GM23338 (cell line): ENCODE measurements at regions not wholly inside any gene's neighbourhood (a gene's known extent, or its start where the extent isn't known, plus 50 kb on each side); places are given as distances from the start of the nearest gene placed in this dataset.

Source experiments
- ATAC-seq: fragments of 200-7000 bp; cut with Tn5 transposase; 3 replicates; pipeline ENCODE4 v1.9.1; 2020
- DNase-seq: peaks from one replicate; pipeline ENCODE4 v3.0.0-alpha.2; 2015; ENCODE audit warnings: low spot score
- H2AFZ ChIP-seq: fragments of 200-600 bp; sonication (generic); 2 replicates; pipeline ENCODE4 v1.8.0; 2016; ENCODE audit warnings: antibody characterized with exemption, mild to moderate bottlenecking, moderate library complexity
- H3F3A ChIP-seq: fragments of 200-600 bp; sonication (generic); replicated peaks from 2 replicates; pipeline ENCODE4 v1.8.0; 2017; ENCODE audit warnings: antibody characterized with exemption, mixed run types, low read depth
- H3K27ac ChIP-seq: fragments of 200-600 bp; sonication (generic); 2 replicates; pipeline ENCODE4 v1.6.1; 2016; ENCODE audit warnings: low read depth
- H3K27me3 ChIP-seq: fragments of 200-600 bp; sonication (generic); 2 replicates; pipeline ENCODE4 v1.8.0; 2016; ENCODE audit warnings: mild to moderate bottlenecking, mixed run types, moderate library complexity; ENCODE audit not compliant: insufficient read depth
- H3K36me3 ChIP-seq: fragments of 200-600 bp; sonication (generic); 2 replicates; pipeline ENCODE4 v1.8.0; 2016; ENCODE audit warnings: mild to moderate bottlenecking; ENCODE audit not compliant: insufficient read depth
- H3K4me1 ChIP-seq: fragments of 200-600 bp; sonication (generic); 2 replicates; pipeline ENCODE4 v1.8.0; 2016; ENCODE audit warnings: mild to moderate bottlenecking, moderate library complexity; ENCODE audit not compliant: insufficient read depth
- H3K4me2 ChIP-seq: fragments of 200-600 bp; sonication (generic); 2 replicates; pipeline ENCODE4 v1.7.1; 2017; ENCODE audit warnings: mixed run types
- H3K4me3 ChIP-seq: fragments of 200-600 bp; sonication (generic); 2 replicates; pipeline ENCODE4 v1.6.1; 2016; ENCODE audit warnings: mixed run types
- H3K79me2 ChIP-seq: fragments of 200-600 bp; sonication (generic); replicated peaks from 2 replicates; pipeline ENCODE4 v1.8.0; 2017; ENCODE audit warnings: mild to moderate bottlenecking; ENCODE audit not compliant: insufficient read depth
- H3K9me2 ChIP-seq: fragments of 200-600 bp; sonication (generic); 2 replicates; pipeline ENCODE4 v1.8.0; 2017; ENCODE audit not compliant: insufficient read depth
- H4K20me1 ChIP-seq: fragments of 200-600 bp; sonication (generic); replicated peaks from 2 replicates; pipeline ENCODE4 v1.8.0; 2017; ENCODE audit warnings: mild to moderate bottlenecking; ENCODE audit not compliant: insufficient read depth
- H3K27ac Mint-ChIP-seq: 2 replicates; pipeline ENCODE4 v1.8.0; 2020; ENCODE audit warnings: inconsistent platforms, mild to moderate bottlenecking, moderate library complexity, mixed read lengths
- H3K27me3 Mint-ChIP-seq: 3 replicates; pipeline ENCODE4 v1.8.0; 2022; ENCODE audit warnings: low read depth, mild to moderate bottlenecking, moderate library complexity, mixed read lengths, inconsistent platforms; ENCODE audit not compliant: insufficient read depth, poor library complexity
- H3K36me3 Mint-ChIP-seq: 3 replicates; pipeline ENCODE4 v1.8.0; 2021; ENCODE audit warnings: low read depth, mild to moderate bottlenecking, inconsistent platforms, moderate library complexity, mixed read lengths
- H3K4me1 Mint-ChIP-seq: 3 replicates; pipeline ENCODE4 v1.8.0; 2020; ENCODE audit warnings: mild to moderate bottlenecking, inconsistent platforms, mixed read lengths
- H3K4me3 Mint-ChIP-seq: 3 replicates; pipeline ENCODE4 v1.8.0; 2021; ENCODE audit warnings: moderate library complexity, mild to moderate bottlenecking, inconsistent platforms, mixed read lengths
- H3K9me3 Mint-ChIP-seq: 3 replicates; pipeline ENCODE4 v1.8.0; 2020; ENCODE audit warnings: moderate library complexity, mild to moderate bottlenecking, inconsistent platforms, mixed read lengths
- CREB1 ChIP-seq: fragments of 250-450 bp; sonication (Bioruptor Pico); IDR thresholded peaks from 2 replicates; pipeline ENCODE4 v1.5.0; 2020; ENCODE audit warnings: low read depth, mild to moderate bottlenecking, moderate library complexity
- CTCF ChIP-seq, 2 experiments: fragments of 200-600 bp in 1 of 2; sonication (generic) in 1 of 2; conservative IDR thresholded peaks; 2 replicates each; pipeline versions ENCODE4 v1.5.1 to v1.6.1; 2016 to 2017; ENCODE audit warnings: antibody characterized with exemption in 2 of 2, low read depth in 2 of 2, mild to moderate bottlenecking in 2 of 2, moderate library complexity in 1 of 2
- ETS1 ChIP-seq: IDR thresholded peaks from 2 replicates; pipeline ENCODE4 v1.6.1; 2016; ENCODE audit warnings: antibody characterized with exemption
- EZH2 ChIP-seq: fragments of 200-600 bp; sonication (generic); IDR thresholded peaks from one replicate; pipeline ENCODE4 v1.8.0; 2017; ENCODE audit warnings: antibody characterized with exemption, mild to moderate bottlenecking, low read depth; ENCODE audit not compliant: unreplicated experiment
- EZH2phosphoT487 ChIP-seq: fragments of 200-600 bp; sonication (generic); IDR thresholded peaks from one replicate; pipeline ENCODE4 v1.8.1; 2018; ENCODE audit warnings: antibody characterized with exemption; ENCODE audit not compliant: unreplicated experiment
- JUNB ChIP-seq: IDR thresholded peaks from one replicate; pipeline ENCODE4 v1.6.1; 2016; ENCODE audit warnings: antibody characterized with exemption; ENCODE audit not compliant: unreplicated experiment
- NANOG ChIP-seq: IDR thresholded peaks from 2 replicates; pipeline ENCODE4 v1.6.1; 2016; ENCODE audit warnings: antibody characterized with exemption, borderline replicate concordance
- POLR2AphosphoS5 ChIP-seq: IDR thresholded peaks from 2 replicates; pipeline ENCODE4 v1.6.1; 2016; ENCODE audit warnings: antibody characterized with exemption, low read depth
- REST ChIP-seq: IDR thresholded peaks from one replicate; pipeline ENCODE4 v1.6.1; 2018; ENCODE audit warnings: antibody characterized with exemption; ENCODE audit not compliant: unreplicated experiment
- STAT1 ChIP-seq: IDR thresholded peaks from one replicate; pipeline ENCODE4 v1.6.1; 2016; ENCODE audit warnings: antibody characterized with exemption; ENCODE audit not compliant: unreplicated experiment
- ZNF114 ChIP-seq: fragments of 250-450 bp; sonication (Bioruptor Pico); IDR thresholded peaks from 2 replicates; pipeline ENCODE4 v1.5.0; 2020; ENCODE audit warnings: mild to moderate bottlenecking, moderate library complexity
- ZNF331 ChIP-seq: fragments of 250-450 bp; sonication (Bioruptor Pico); IDR thresholded peaks from 2 replicates; pipeline ENCODE4 v1.5.0; 2020; ENCODE audit warnings: low read depth, mild to moderate bottlenecking, moderate library complexity
- ZNF462 ChIP-seq: fragments of 250-450 bp; sonication (Bioruptor Pico); IDR thresholded peaks from 2 replicates; pipeline ENCODE4 v1.5.0; 2020; ENCODE audit warnings: mild to moderate bottlenecking, moderate library complexity

- H3K79me2 ChIP-seq = no peaks in the 10 kb centered on the region
- Mint-ChIP-seq H3K4me3 (no peak overlapping the region), H3K9me3 (peaks cover 2% of the 10 kb centered on the region; the same call in 1 of the 3 replicates), H3K4me1 (peaks cover 6% of the 10 kb centered on the region; the same call in 2 of the 3 replicates), H3K27ac (no peak overlapping the region), H3K27me3 (no peaks in the 10 kb centered on the region), H3K36me3 (no peaks in the 10 kb centered on the region)
- 0 out of 2 replicates have a peak, but pooled peaks cover 5% of the 10 kb centered on the region for H3K4me1 ChIP-seq
- no peak for TF ChIP-seq STAT1
- TF ChIP-seq ZNF331 (CRISPR knock-in tag) = no peak
- no peak for TF ChIP-seq EZH2
- TF ChIP-seq ZNF114 (CRISPR knock-in tag) = no peak
- TF ChIP-seq CTCF (conservative IDR thresholded peaks at IDR 0.05; ENCODE audit: low read depth in 2 of 2) = no peak
- TF ChIP-seq REST = no peak
- TF ChIP-seq ETS1 = no peak
- TF ChIP-seq POLR2AphosphoS5 = no peak
- TF ChIP-seq JUNB = no peak
- no peak for TF ChIP-seq ZNF462 (CRISPR knock-in tag)
- no peak for TF ChIP-seq NANOG
- TF ChIP-seq EZH2phosphoT487 = no peak
- TF ChIP-seq CREB1 (CRISPR knock-in tag) = no peak
- H3K9me2 ChIP-seq = no peaks in the 10 kb centered on the region
- H2AFZ ChIP-seq = peak overlapping the region; percentile 33; the same call in 1 of the 2 replicates
- no peaks in the 10 kb centered on the region for H4K20me1 ChIP-seq
- no peak for ATAC-seq
- H3K4me2 ChIP-seq = no peak overlapping the region
- no peaks in the 10 kb centered on the region for H3K27me3 ChIP-seq
- no peak for DNase-seq
- H3K36me3 ChIP-seq = no peaks in the 10 kb centered on the region
- no peaks in the 10 kb centered on the region for H3F3A ChIP-seq
- H3K4me3 ChIP-seq = no peak overlapping the region
- H3K27ac ChIP-seq = no peak overlapping the region
These were observed 387.8 kb upstream of the LYPLAL1 start for GRCh38 chr1:218785928-218786327.
